ENCODE measurements at regions not wholly inside any gene's neighbourhood (a gene's known extent, or its start where the extent isn't known, plus 50 kb on each side); places are given as distances from the start of the nearest gene placed in this dataset.

DNA sequence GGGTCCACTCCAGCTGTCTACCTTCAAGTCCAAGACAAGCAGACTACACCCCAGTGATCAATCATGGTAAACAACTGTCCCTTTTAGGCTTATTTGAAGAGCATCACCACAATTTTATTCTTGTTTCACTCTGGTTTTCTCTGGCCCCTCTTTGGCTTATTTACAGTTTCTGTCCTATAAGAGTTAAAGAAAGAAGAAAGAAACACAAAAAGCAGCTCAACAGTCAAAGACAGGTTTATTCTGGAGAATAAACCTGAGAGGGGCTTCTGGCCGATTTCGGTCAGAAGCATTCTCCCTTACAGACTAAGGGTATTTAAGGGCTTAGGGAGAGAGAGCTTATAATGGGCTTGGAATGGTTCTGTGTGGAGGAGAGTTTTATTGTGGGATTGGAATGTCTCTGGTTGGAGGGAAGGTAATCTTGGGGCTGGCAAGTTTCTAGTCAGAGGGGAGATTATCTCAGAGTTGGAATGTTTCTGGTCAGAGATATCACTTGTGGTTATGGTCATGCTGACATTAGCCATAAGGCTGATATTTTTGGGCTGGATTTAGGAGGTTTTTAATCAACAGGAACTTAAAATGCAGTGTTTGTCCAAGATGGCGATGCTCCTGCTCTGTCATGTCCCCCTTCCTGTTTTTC is 161.0 kb downstream of the URB2 start:
- TF ChIP-seq, protein P1, sequence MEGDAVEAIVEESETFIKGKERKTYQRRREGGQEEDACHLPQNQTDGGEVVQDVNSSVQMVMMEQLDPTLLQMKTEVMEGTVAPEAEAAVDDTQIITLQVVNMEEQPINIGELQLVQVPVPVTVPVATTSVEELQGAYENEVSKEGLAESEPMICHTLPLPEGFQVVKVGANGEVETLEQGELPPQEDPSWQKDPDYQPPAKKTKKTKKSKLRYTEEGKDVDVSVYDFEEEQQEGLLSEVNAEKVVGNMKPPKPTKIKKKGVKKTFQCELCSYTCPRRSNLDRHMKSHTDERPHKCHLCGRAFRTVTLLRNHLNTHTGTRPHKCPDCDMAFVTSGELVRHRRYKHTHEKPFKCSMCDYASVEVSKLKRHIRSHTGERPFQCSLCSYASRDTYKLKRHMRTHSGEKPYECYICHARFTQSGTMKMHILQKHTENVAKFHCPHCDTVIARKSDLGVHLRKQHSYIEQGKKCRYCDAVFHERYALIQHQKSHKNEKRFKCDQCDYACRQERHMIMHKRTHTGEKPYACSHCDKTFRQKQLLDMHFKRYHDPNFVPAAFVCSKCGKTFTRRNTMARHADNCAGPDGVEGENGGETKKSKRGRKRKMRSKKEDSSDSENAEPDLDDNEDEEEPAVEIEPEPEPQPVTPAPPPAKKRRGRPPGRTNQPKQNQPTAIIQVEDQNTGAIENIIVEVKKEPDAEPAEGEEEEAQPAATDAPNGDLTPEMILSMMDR (IDR thresholded peaks at IDR 0.05) = no peak
- no peak for TF ChIP-seq POLR2A (IDR thresholded peaks at IDR 0.05)

Data from Peyer's patch (tissue), 4 donors.